HG02678 (cell line): ENCODE measurements at regions not wholly inside any gene's neighbourhood (a gene's known extent, or its start where the extent isn't known, plus 50 kb on each side); places are given as distances from the start of the nearest gene placed in this dataset.

Source experiments
- ATAC-seq: cut with Tn5 transposase; IDR thresholded peaks from one replicate; pipeline ENCODE4 v1.9.1; 2021; ENCODE audit warnings: mild to moderate bottlenecking, moderate library complexity; ENCODE audit not compliant: unreplicated experiment

GRCh38 chr12:92034858-92035401 is 110.7 kb downstream of the BTG1 start:
- peak; percentile 77 for ATAC-seq

- no peak for ATAC-seq
Measured at GRCh38 chr12:92034083-92034482, 111.6 kb downstream of the BTG1 start.

- no peak for ATAC-seq
Measured at GRCh38 chr12:92032965-92033364, 112.7 kb downstream of the BTG1 start.

- no peak for ATAC-seq
Measured at GRCh38 chr12:92032101-92032500, 113.5 kb downstream of the BTG1 start.

GRCh38 chr12:92030618-92031017 is 115.0 kb downstream of the BTG1 start:
- ATAC-seq: peak; percentile 73

GRCh38 chr12:92029902-92030586 is 115.6 kb downstream of the BTG1 start:
- no peak for ATAC-seq

GRCh38 chr12:92029136-92029535 is 116.5 kb downstream of the BTG1 start:
- no peak for ATAC-seq

GRCh38 chr12:92028441-92028709 is 117.3 kb downstream of the BTG1 start:
- no peak for ATAC-seq

- no peak for ATAC-seq
Measured at GRCh38 chr12:92027701-92028440, 117.8 kb downstream of the BTG1 start.

GRCh38 chr12:92027243-92027642 is 118.4 kb downstream of the BTG1 start:
- ATAC-seq: no peak

- no peak for ATAC-seq
Measured at GRCh38 chr12:92025462-92026207, 120.0 kb downstream of the BTG1 start.

GRCh38 chr12:92022093-92022492 is 123.6 kb downstream of the BTG1 start:
- ATAC-seq: no peak

GRCh38 chr12:92021666-92022035 is 124.0 kb downstream of the BTG1 start:
- ATAC-seq: no peak

GRCh38 chr12:92020983-92021665 is 124.5 kb downstream of the BTG1 start:
- ATAC-seq: no peak

- no peak for ATAC-seq
Measured at GRCh38 chr12:92019491-92020277, 126.0 kb downstream of the BTG1 start.

GRCh38 chr12:92012691-92013090 is 133.0 kb downstream of the BTG1 start:
- no peak for ATAC-seq

- no peak for ATAC-seq
Measured at GRCh38 chr12:92010853-92011701, 134.6 kb downstream of the BTG1 start.

- no peak for ATAC-seq
Measured at GRCh38 chr12:92010368-92010767, 135.3 kb downstream of the BTG1 start.

- no peak for ATAC-seq
Measured at GRCh38 chr12:92008345-92008744, 137.3 kb downstream of the BTG1 start.

GRCh38 chr12:92007787-92008186 is 137.9 kb downstream of the BTG1 start:
- ATAC-seq: no peak
